ENCODE measurements at regions not wholly inside any gene's neighbourhood (a gene's known extent, or its start where the extent isn't known, plus 50 kb on each side); places are given as distances from the start of the nearest gene placed in this dataset.
A peak's percentile ranks its signal among the peaks of the same experiment; 100 is the strongest.
"Not testable (repeated sequence)": the region's sequence is repeated elsewhere in the genome, so short reads cannot be mapped to it uniquely, and the experiment has no call there.

DNA sequence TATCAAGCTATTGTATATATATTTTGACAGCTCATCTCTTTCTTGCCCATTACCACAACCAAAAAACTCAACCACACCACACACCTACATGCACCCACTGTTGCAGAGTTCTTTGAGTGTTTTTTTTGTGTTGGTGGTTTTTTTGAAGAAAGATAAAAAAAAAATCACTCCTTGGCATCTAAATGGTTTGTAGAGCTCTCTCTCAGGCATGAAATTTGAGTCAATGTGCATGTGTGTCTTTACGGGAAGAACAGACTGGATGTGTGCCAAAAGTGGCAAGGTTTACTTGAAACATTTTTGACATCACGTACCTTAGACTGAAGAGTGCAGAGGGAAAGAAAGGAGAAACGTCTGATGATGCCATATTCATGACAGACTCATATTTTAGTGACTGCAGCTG, 154.2 kb downstream of the FHIP1A start:
- DNase-seq = no peak

DNA sequence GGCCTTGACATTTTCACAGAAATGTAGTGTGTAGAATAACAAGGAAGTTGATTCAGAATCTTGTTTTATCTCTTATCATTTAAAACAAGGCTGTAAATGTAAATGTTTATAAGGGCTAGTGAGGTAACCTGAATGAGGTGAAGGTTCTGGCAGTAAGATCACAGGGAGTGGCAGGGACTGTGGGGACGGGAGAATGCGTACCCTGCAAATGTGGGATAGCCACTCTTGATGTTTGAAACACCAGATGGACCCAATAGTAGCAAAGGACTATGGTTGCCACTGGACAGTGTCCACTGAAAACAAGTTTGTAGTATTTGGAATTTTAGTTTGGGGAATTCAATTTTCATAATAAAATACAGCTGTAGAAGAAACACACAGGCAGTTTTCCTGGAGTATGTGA, 155.3 kb downstream of the FHIP1A start:
- no peak for DNase-seq

DNA sequence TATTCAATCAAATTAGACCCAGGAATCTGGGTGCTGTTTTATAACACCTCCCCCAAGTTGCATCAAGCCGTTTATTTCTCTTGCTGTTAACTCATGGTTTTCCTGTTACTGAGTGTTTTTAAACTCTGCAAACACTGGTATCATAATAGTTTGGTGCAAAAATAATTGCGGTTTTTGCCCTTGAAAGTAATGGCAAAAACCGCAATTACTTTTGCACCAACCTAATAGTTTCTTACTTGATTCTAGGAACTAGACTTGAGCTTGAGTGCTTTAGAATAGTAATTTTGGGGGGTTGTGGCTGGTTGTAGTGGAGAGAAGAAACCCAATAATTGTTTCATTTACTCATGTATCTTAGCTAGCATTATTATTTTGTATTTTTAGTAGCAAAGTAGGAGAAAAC, 156.6 kb downstream of the FHIP1A start:
- no peak for DNase-seq

- DNase-seq = no peak
These were observed 157.1 kb downstream of the FHIP1A start for GRCh38 chr4:151566053-151566452.

DNA sequence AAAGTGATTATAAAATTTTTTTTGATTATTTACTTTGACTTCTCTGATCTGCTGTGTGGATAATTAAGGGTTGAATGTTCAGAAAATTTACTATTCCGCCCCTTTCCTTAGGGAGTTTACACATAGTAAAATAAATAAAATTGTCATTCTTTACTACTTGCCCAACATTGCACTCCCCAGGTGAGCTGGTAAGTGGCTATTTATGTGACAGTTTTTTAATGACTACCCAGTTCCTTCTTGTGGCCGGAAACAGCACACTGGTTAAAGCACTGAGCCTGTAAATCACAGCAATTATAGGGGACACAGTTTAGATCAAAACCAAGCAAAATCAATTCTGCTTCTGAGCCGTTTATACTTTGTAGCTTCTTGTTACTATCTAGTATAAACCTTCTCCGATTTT, 158.1 kb downstream of the FHIP1A start:
- DNase-seq = no peak

DNA sequence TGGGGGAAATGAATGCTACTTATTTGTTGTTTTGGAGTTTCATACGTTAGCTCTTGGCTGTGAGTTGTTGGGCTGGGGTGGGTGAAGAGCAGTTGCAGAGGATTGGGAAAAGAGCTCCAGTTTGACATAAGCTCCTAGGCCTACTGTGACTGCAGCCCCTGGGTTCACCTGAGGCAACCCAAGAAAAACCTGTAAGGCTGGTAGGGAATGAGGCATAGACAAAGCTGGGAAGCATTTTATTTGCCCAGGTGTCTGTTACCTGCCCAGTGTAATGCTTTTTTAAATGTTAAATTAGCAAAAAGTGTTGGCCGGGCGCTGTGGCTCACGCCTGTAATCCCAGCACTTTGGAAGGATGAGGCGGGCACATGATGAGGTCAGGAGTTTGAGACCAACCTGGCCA, 160.0 kb downstream of the FHIP1A start:
- no peak for DNase-seq

DNA sequence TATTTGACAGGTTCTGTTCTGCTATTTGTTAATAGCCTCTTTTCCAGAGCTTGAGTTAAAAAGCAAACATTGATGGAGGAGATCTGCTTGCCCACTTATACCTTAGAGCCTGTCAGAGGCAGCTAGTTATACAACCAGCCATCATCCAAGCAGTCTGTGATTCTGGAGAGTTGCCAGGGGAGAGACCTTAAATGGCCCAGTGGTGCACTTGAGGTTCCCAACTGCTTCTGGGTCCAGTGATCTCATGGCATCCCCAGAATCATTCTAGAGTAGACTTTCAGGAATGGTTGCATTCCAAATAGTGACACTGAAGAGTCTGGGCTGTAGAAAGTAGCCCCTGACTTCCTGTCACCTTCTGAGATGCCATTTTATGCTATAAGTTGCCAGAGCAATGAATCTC, 160.7 kb downstream of the FHIP1A start:
- DNase-seq = no peak

DNA sequence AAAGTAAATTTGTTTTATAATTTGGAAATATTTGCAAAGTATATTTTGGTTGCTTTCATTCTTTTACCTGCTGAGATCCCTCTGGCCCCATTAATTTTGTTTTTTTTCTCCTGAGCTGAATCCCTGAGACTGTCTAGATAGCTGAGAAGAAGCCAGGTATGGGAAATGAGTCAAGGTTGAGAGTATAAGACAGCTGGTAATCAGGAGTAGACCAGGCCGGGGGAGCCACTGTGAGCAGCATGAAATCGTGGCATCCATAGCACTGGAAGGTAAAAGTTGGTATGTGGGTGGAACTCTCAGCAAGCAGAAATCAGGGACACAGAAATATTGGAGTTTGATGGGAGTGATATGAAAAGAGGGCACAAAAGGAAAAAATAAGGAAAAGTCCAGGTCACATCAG, 164.5 kb downstream of the FHIP1A start:
- no peak for DNase-seq

DNA sequence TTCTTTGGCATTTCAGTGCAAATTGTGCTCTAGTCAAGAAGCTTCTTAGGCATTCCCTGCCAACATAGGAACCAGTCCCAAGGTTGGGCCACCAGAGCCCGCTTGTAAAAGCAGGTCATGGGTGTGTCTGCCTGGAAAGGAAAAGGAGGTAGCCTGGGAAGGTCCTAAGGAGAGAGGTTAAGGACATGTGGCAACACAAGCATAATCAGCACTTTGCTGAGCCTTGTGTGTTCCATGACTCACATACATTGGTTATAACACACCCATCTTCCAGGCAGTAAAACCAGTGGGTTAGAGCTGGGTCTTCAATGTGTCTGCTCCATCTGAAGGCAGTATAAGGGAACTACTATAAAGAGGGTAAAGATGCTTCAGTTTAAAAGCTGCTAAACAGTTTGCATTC, 165.0 kb downstream of the FHIP1A start:
- DNase-seq = no peak

DNA sequence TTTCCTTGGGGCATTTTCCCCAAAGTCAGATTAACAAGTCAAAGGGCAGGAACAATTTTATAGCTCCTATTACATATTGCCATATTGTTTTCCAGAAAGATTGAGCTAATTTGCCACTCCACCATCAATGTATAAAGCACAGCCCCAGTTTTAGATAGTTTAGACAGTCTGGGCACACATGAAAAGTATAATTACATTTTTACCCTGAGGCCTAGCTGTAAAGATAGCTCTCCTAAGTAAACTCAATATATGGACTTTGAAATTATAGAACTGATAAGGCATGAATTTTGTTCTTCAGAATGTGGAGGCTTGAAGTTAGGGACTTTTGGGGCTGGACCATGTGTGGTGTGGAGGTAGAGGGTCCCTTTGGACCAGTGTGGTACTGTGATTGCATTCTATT, 166.0 kb downstream of the FHIP1A start:
- DNase-seq = no peak

GRCh38 chr4:151575646-151576045, 166.7 kb downstream of the FHIP1A start:
- no peak for DNase-seq

- DNase-seq = no peak
These were observed 167.7 kb downstream of the FHIP1A start for GRCh38 chr4:151576627-151577026.

DNA sequence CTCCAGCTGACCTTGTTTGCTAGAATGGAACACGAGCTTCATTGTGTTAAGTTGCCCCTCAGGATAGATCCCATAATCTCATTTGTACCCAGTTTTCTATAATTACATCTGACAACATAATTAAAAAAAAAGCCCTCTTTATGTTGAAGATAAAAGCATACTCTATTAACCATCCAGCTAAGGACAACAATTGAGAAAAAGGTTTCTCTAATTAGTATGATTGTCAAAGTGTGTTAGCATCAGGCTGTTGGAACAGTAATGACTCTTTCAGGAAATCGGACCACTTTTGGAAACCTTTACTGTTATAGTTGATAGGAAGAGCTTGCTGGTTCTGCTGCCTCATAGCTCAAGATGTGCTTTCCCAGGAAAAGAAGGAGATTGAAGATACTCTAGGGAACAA, 172.6 kb downstream of the FHIP1A start:
- DNase-seq = no peak

DNA sequence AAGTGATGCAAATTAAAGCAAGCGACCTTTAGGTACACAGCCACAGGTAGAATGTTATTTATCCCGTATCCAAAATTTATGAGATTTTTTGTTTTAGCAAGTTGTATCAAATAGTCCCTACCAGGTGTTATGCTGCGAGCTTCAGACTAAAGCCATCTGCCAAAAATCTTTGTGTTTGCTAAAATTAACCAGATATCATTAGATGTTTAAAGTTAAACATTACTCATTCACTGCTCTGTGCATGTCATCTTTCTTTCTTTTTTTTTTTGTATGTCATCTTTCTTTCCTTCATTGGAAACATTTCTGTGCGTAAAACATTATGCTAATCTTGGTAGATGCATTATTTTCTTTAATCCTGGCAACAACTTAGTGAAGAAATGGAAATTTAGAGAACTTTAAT, 173.1 kb downstream of the FHIP1A start:
- DNase-seq = no peak

GRCh38 chr4:151583157-151583914, 174.4 kb downstream of the FHIP1A start:
- no peak for DNase-seq

- DNase-seq = no peak
These were observed 175.1 kb downstream of the FHIP1A start for GRCh38 chr4:151584101-151584500.

- not testable (repeated sequence) for DNase-seq
These were observed 165.2 kb downstream of the GATB start for GRCh38 chr4:151595629-151596028.

- not testable (repeated sequence) for DNase-seq
These were observed 163.1 kb downstream of the GATB start for GRCh38 chr4:151597691-151598090.

- DNase-seq = no peak
These were observed 160.9 kb downstream of the GATB start for GRCh38 chr4:151599863-151600262.

DNA sequence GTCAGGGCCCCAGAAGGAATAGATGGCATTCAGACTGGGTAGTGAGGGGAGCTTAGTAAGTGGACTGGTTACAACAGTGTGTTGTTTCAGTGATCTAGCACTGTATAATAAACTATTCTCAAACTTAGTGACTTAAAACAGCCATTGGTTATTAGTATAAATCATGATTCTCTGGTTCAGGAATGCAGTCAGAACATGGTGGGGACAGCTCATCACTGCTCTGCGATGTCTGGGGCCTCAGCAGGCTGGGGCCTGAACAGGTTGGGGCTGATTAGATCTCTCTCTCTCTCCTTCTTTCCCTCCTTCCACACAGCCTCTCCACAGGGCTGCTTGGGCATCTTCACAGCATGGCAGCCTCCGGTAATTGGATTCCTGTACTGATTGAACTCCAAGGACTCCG, 160.4 kb downstream of the GATB start:
- no peak for DNase-seq

DNA sequence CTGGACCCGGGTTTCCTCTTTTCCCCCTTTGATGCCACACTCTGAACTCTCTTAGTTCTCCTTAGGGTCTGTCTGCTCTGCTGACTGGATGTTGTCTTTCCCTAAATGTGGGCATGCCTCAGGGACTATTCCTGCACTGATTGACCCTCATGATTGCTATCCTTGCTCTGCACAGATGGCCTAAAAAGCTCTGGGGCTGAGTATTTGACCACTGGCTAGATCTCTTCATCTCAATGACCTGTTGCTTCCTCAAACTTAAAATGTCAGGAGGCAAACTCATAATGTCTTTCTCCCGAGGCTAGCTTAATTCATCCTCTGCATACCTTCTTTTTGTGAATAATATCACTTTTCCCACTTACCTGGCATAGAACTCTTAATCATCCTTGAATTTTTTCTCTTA, 157.4 kb downstream of the GATB start:
- no peak for DNase-seq

DNA sequence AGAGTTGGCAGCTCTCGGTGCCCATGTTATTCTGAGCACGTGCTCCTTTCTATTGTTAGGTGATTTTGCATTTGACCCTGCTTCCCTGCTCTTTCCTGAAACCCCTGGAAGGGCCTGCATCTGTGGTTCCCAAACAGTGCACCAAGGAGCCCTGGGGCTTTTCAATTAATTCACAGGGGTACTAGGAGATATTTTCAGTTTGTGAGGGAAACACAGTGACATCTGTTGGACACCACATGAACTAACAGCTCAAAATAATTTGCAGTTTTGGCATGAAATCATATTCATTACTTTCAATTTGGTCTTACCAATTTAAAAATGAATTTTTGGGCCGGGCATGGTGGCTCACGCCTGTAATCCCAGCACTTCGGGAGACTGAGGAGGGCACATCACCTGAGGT, 156.6 kb downstream of the GATB start:
- peak; percentile 1 for DNase-seq

GRCh38 chr4:151605215-151605614, 155.6 kb downstream of the GATB start:
- no peak for DNase-seq

DNA sequence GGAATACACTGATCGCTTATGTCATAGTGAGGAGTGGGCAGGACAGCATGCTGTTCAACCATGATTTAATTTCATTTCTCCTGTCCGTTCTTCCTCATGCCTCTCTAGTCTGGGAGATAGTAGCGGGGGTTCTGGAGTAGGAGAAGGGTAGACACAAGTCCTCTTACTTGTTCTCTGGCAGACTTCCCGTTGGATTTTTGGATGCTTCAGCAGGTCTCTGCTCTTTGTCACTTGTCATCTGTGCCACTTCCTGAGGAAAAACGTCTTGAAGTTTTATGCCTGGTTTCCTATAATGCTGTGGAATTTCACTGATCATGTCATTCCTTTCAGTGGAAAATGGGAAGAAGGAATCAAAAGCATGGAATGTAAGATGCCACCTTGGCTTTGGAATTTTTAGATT, 154.7 kb downstream of the GATB start:
- DNase-seq = no peak

DNA sequence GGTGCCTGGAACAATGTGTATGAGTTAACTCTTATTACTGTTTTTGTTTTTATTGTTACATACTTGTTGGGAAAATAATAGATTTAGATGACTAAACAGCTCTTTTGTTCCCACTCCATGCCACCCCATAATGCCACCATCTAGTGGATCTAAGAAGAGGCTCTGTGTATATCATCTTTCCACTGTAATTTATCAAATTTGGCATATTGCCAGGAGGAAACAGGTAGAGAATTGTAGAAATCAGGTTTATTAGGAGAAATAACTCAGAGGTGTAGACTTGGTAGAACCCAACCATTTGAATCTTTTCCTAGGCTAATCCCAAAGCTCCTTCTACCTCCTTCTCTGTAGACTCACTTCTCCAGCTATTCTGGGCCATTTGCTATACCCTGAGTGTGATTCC, 150.6 kb downstream of the GATB start:
- no peak for DNase-seq

GRCh38 chr4:151611960-151612359, 148.8 kb downstream of the GATB start:
- DNase-seq = no peak
